ENCODE measurements at regions not wholly inside any gene's neighbourhood (a gene's known extent, or its start where the extent isn't known, plus 50 kb on each side); places are given as distances from the start of the nearest gene placed in this dataset.
"Not testable (repeated sequence)": the region's sequence is repeated elsewhere in the genome, so short reads cannot be mapped to it uniquely, and the experiment has no call there.

GRCh38 chr18:1746131-1746530 is 825.2 kb downstream of the METTL4 start:
- no peak for DNase-seq

- no peak for DNase-seq
These were observed 820.1 kb downstream of the METTL4 start for GRCh38 chr18:1751249-1751648.

- DNase-seq: no peak
These were observed 810.4 kb downstream of the METTL4 start for GRCh38 chr18:1760901-1761300.

GRCh38 chr18:1774261-1774660 is 797.0 kb downstream of the METTL4 start:
- DNase-seq: no peak

GRCh38 chr18:1777843-1778242 is 793.5 kb downstream of the METTL4 start:
- no peak for DNase-seq

GRCh38 chr18:1778496-1779178 is 792.7 kb downstream of the METTL4 start:
- DNase-seq: no peak

- no peak for DNase-seq
These were observed 791.7 kb downstream of the METTL4 start for GRCh38 chr18:1779587-1779986.

- no peak for DNase-seq
These were observed 787.2 kb downstream of the METTL4 start for GRCh38 chr18:1784113-1784512.

GRCh38 chr18:1785980-1786379 is 785.3 kb downstream of the METTL4 start:
- DNase-seq: not testable (repeated sequence)

- no peak for DNase-seq
These were observed 774.7 kb downstream of the METTL4 start for GRCh38 chr18:1796636-1797035.

GRCh38 chr18:1797235-1797634 is 774.1 kb downstream of the METTL4 start:
- DNase-seq: no peak

- no peak for DNase-seq
These were observed 765.8 kb downstream of the METTL4 start for GRCh38 chr18:1805521-1805920.

- DNase-seq: no peak
These were observed 764.3 kb downstream of the METTL4 start for GRCh38 chr18:1806884-1807615.

- no peak for DNase-seq
These were observed 760.0 kb downstream of the METTL4 start for GRCh38 chr18:1811282-1811681.

- DNase-seq: no peak
These were observed 746.0 kb downstream of the METTL4 start for GRCh38 chr18:1825296-1825695.

GRCh38 chr18:1840878-1841277 is 730.4 kb downstream of the METTL4 start:
- DNase-seq: no peak

- peak; percentile 47 for DNase-seq
These were observed 724.7 kb downstream of the METTL4 start for GRCh38 chr18:1846640-1847039.

- DNase-seq: peak; percentile 13
These were observed 722.6 kb downstream of the METTL4 start for GRCh38 chr18:1848716-1849115.

GRCh38 chr18:1849386-1849785 is 721.9 kb downstream of the METTL4 start:
- no peak for DNase-seq

- DNase-seq: not testable (repeated sequence)
These were observed 714.0 kb downstream of the METTL4 start for GRCh38 chr18:1857281-1857680.

- DNase-seq: no peak
These were observed 709.8 kb downstream of the METTL4 start for GRCh38 chr18:1861473-1861872.

- no peak for DNase-seq
These were observed 705.4 kb downstream of the METTL4 start for GRCh38 chr18:1865869-1866268.

GRCh38 chr18:1872274-1872673 is 699.0 kb downstream of the METTL4 start:
- DNase-seq: no peak

- DNase-seq: no peak
These were observed 696.1 kb downstream of the METTL4 start for GRCh38 chr18:1875219-1875618.

GRCh38 chr18:1884623-1885022 is 686.7 kb downstream of the METTL4 start:
- no peak for DNase-seq

Measured in fibroblast of skin of right biceps (primary cell).